ENCODE measurements at regions not wholly inside any gene's neighbourhood (a gene's known extent, or its start where the extent isn't known, plus 50 kb on each side); places are given as distances from the start of the nearest gene placed in this dataset.

DNA sequence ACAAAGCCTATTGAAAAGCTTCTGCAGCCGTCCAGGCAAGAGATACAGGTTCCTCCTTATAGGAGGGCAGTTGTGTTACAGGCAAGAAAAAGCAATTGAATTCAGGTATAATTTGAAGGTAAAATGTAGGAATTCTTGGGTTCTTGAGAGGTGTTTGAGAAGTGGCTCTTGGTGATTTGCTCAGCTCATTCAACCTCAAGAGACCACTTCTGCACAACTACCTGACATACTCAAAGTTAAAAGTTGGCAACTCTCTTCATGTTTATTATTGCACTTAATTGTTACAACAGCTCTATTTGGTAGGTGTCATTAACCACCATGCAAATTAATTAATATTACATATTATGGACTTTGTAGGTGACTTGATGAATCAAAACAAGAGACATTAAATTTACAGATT, 753.2 kb downstream of the ADCYAP1 start:
- H3K27ac ChIP-seq (ENCODE audit: low read length), result no peak overlapping the region

GRCh38 chr18:1658908-1659566, 754.4 kb downstream of the ADCYAP1 start:
- H3K4me2 ChIP-seq (ENCODE audit: low read length), result no peak overlapping the region
- no peaks in the 10 kb centered on the region for H4K20me1 ChIP-seq (ENCODE audit: insufficient read depth, low read length)
- no peaks in the 10 kb centered on the region for H3K4me1 ChIP-seq (ENCODE audit: low read length)
- H3K9ac ChIP-seq (ENCODE audit: low read length), result no peak overlapping the region
- H3K79me2 ChIP-seq (ENCODE audit: low read length), result no peaks in the 10 kb centered on the region
- H2AFZ ChIP-seq (ENCODE audit: low read depth, low read length), result no peak overlapping the region
- no peak overlapping the region for H3K27ac ChIP-seq (ENCODE audit: low read length)
- H3K9me3 ChIP-seq (ENCODE audit: insufficient read depth, low read length), result no peaks in the 10 kb centered on the region
- no peak overlapping the region for H3K4me3 ChIP-seq (ENCODE audit: low read length)
- no peaks in the 10 kb centered on the region for H3K27me3 ChIP-seq (ENCODE audit: low read depth, low read length)
- no peak for TF ChIP-seq EZH2phosphoT487 (IDR thresholded peaks at IDR 0.05; ENCODE audit: low read depth)
- no peak for TF ChIP-seq CTCF (IDR thresholded peaks at IDR 0.05; ENCODE audit: low read depth, low read length)
- H3K36me3 ChIP-seq (replicated peaks; ENCODE audit: low read depth, low read length), result no peaks in the 10 kb centered on the region

More for the DNA sequence above, 753.2 kb downstream of the ADCYAP1 start:
- Histone ChIP-seq H3K27me3 (ENCODE audit: low read depth, low read length) (no peaks in the 10 kb centered on the region), H3K9me3 (ENCODE audit: insufficient read depth, low read length) (no peaks in the 10 kb centered on the region), H3K36me3 (replicated peaks; ENCODE audit: low read depth, low read length) (no peaks in the 10 kb centered on the region), H3K4me1 (ENCODE audit: low read length) (no peaks in the 10 kb centered on the region), H4K20me1 (ENCODE audit: insufficient read depth, low read length) (no peaks in the 10 kb centered on the region), H3K79me2 (ENCODE audit: low read length) (no peaks in the 10 kb centered on the region), H3K4me2 (ENCODE audit: low read length) (no peak overlapping the region), H3K4me3 (ENCODE audit: low read length) (no peak overlapping the region), H3K9ac (ENCODE audit: low read length) (no peak overlapping the region), H2AFZ (ENCODE audit: low read depth, low read length) (no peak overlapping the region)
- TF ChIP-seq EZH2phosphoT487 (IDR thresholded peaks at IDR 0.05; ENCODE audit: low read depth), result no peak
- TF ChIP-seq CTCF (IDR thresholded peaks at IDR 0.05; ENCODE audit: low read depth, low read length), result no peak

- Histone ChIP-seq H3K79me2 (ENCODE audit: low read length) (no peaks in the 10 kb centered on the region), H3K4me3 (ENCODE audit: low read length) (no peak overlapping the region), H3K36me3 (replicated peaks; ENCODE audit: low read depth, low read length) (no peaks in the 10 kb centered on the region), H3K27me3 (ENCODE audit: low read depth, low read length) (no peaks in the 10 kb centered on the region), H2AFZ (ENCODE audit: low read depth, low read length) (no peak overlapping the region), H3K9ac (ENCODE audit: low read length) (no peak overlapping the region), H3K4me2 (ENCODE audit: low read length) (0 out of 2 replicates have a peak overlapping the region, but pooled peaks have one; percentile 28), H3K9me3 (ENCODE audit: insufficient read depth, low read length) (no peaks in the 10 kb centered on the region), H3K27ac (ENCODE audit: low read length) (no peak overlapping the region), H4K20me1 (ENCODE audit: insufficient read depth, low read length) (no peaks in the 10 kb centered on the region), H3K4me1 (ENCODE audit: low read length) (no peaks in the 10 kb centered on the region)
- peak; percentile 95 for TF ChIP-seq CTCF (IDR thresholded peaks at IDR 0.05; ENCODE audit: low read depth, low read length)
- no peak for TF ChIP-seq EZH2phosphoT487 (IDR thresholded peaks at IDR 0.05; ENCODE audit: low read depth)
Observed at GRCh38 chr18:1663879-1664705, 759.4 kb downstream of the ADCYAP1 start.

DNA sequence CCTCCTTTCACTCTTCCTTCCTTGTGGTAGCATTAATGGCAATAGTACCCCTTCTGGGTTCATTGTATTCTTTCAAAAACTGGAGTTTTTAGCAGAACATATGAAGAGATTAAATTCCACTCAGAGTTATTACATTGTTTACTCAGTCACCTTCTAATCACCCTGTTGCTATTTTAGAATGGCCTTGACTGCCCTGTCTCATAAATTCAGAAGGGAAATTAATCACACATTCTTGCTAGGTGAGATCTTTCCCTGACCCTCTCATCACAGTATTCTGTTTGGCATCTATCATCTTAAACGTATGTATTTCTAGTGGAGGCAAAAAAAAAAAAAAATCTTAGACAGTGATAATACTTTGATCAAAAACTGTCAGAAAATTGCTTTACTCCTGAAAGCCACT, 760.4 kb downstream of the ADCYAP1 start:
- H3K36me3 ChIP-seq (replicated peaks; ENCODE audit: low read depth, low read length), result no peaks in the 10 kb centered on the region
- H2AFZ ChIP-seq (ENCODE audit: low read depth, low read length), result no peak overlapping the region
- no peaks in the 10 kb centered on the region for H3K27me3 ChIP-seq (ENCODE audit: low read depth, low read length)
- H3K27ac ChIP-seq (ENCODE audit: low read length), result no peak overlapping the region
- H3K79me2 ChIP-seq (ENCODE audit: low read length), result no peaks in the 10 kb centered on the region
- no peak overlapping the region for H3K4me2 ChIP-seq (ENCODE audit: low read length)
- no peak for TF ChIP-seq EZH2phosphoT487 (IDR thresholded peaks at IDR 0.05; ENCODE audit: low read depth)
- no peak for TF ChIP-seq CTCF (IDR thresholded peaks at IDR 0.05; ENCODE audit: low read depth, low read length)
- H3K4me1 ChIP-seq (ENCODE audit: low read length), result no peaks in the 10 kb centered on the region
- H3K4me3 ChIP-seq (ENCODE audit: low read length), result no peak overlapping the region
- no peak overlapping the region for H3K9ac ChIP-seq (ENCODE audit: low read length)
- H3K9me3 ChIP-seq (ENCODE audit: insufficient read depth, low read length), result no peaks in the 10 kb centered on the region
- H4K20me1 ChIP-seq (ENCODE audit: insufficient read depth, low read length), result no peaks in the 10 kb centered on the region

All from OCI-LY3 (cell line).